Large intestine (tissue), 3 donors: ENCODE measurements at regions not wholly inside any gene's neighbourhood (a gene's known extent, or its start where the extent isn't known, plus 50 kb on each side); places are given as distances from the start of the nearest gene placed in this dataset.

Experiments used
- DNase-seq, 2 donors: peaks; one replicate each; pipeline versions ENCODE4 v3.0.0 to v3.0.0-alpha.2; 2013
- H3K27ac ChIP-seq: one replicate; pipeline ENCODE4 v1.5.1; 2013; ENCODE audit warnings: low read length
- H3K27me3 ChIP-seq: 2 replicates; pipeline ENCODE4 v1.6.1; 2013; ENCODE audit warnings: low read length; ENCODE audit not compliant: control insufficient read depth, insufficient read depth
- H3K36me3 ChIP-seq: 2 replicates; pipeline ENCODE4 v1.6.1; 2013; ENCODE audit warnings: low read length; ENCODE audit not compliant: control insufficient read depth, insufficient read depth
- H3K4me1 ChIP-seq: one replicate; pipeline ENCODE4 v1.6.1; 2013; ENCODE audit warnings: low read length; ENCODE audit not compliant: control insufficient read depth, insufficient read depth
- H3K4me3 ChIP-seq: one replicate; pipeline ENCODE4 v1.5.1; 2013; ENCODE audit warnings: low read length
- H3K9me3 ChIP-seq: one replicate; pipeline ENCODE4 v1.6.1; 2013; ENCODE audit warnings: mild to moderate bottlenecking, low read depth, low read length, moderate library complexity; ENCODE audit not compliant: control insufficient read depth
- WGBS: methylation state at CpG from one replicate; pipeline ENCODE4 v1.1.5; 2013; ENCODE audit warnings: low lambda C conversion rate; ENCODE audit not compliant: insufficient coverage; 5-methylcytosine and 5-hydroxymethylcytosine counted together

DNA sequence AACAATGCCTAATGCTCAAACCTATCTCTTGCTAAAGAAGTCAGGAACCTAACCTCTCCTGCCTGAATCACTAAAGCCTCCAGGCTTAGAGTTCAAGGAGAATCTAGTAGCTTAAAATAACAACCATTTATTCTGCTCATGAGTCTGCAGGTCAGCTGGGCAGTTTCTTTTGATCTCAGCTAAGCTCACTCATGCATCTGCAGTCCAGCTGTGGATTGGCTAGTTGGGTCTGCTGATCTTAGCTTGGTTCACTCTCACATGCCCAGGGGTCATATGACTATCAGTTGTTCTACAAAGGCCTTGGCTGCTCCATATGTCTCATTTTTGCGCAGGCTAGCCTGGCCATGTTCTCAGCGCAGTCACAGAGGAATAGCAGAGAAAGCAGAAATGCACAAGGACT is 109.2 kb upstream of the STT3B start:
- WGBS: no CpG with 5 or more reads among the region's 2 CpGs
- DNase-seq: no peak
- H3K9me3 ChIP-seq: no peaks in the 10 kb centered on the region

DNA sequence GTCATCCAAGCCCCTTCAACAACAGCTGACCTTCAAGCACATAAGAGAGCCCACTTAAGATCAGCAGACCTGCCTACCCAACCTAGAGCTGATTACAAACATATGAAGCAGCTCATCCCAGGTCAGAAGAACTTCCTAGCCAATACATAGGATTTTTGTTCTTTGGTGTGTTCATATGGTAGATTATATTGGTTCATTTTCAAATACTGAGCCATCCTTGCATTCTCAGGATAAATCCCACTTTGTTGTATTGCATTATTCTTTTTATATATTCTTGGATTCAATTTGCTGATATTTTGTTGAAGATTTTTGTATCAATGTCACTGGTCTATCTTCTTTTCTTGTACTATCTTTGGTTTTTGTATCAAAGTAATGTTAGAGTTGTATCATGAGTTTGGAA is 107.3 kb upstream of the STT3B start:
- H3K9me3 ChIP-seq: peaks cover 4% of the 10 kb centered on the region
- H3K4me3 ChIP-seq: no peak overlapping the region
- DNase-seq: no peak
- H3K27ac ChIP-seq: no peak overlapping the region
- H3K4me1 ChIP-seq: no peaks in the 10 kb centered on the region
- H3K27me3 ChIP-seq: no peaks in the 10 kb centered on the region
- no peaks in the 10 kb centered on the region for H3K36me3 ChIP-seq

More for the DNA sequence above, 109.2 kb upstream of the STT3B start:
- no peak overlapping the region for H3K27ac ChIP-seq
- no peaks in the 10 kb centered on the region for H3K27me3 ChIP-seq
- H3K4me3 ChIP-seq: no peak overlapping the region
- no peaks in the 10 kb centered on the region for H3K36me3 ChIP-seq
- H3K4me1 ChIP-seq: no peaks in the 10 kb centered on the region

DNA sequence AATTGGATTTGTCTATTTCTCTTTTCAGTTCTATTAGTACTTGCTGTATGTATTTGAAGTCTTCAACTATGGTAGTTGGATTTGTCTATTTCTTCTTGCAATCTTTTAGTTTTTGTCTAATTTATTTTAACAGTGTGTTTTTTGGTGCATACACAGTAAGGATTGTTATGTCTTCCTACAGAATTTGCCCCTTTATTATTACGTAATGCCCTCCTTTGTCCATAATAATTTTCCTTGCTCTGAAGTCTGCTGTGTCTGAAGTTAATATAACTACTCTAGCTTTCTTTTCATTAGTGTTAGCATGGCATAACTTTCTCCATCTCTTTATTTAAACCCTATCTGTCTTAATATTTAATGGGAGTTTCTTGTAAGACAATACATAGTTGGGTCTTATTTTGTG is 105.1 kb upstream of the STT3B start:
- Histone ChIP-seq H3K36me3 (no peaks in the 10 kb centered on the region), H3K4me3 (no peak overlapping the region), H3K27me3 (no peaks in the 10 kb centered on the region), H3K27ac (no peak overlapping the region), H3K4me1 (no peaks in the 10 kb centered on the region), H3K9me3 (peaks cover 4% of the 10 kb centered on the region)
- WGBS: no CpG with 5 or more reads among the region's 1 CpG
- DNase-seq: no peak

DNA sequence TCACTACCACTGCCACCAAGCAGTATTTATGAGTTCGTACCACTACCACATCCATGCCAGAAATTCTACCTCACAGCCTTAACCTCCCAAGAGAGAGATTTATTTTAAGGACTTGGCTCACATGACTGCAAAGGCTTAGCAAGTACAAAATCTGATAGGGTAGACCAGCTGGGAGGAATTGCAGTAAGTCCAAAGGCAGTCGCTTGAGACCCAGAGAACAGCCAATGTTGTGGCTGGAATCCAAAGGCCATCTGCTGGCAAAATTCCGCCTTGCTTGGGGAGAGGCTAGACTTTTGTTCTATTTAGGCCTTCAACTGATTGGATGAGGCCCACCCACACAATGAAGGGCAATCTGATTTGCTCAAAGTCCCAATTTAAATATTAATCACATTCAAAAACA is 101.4 kb upstream of the STT3B start:
- H3K27me3 ChIP-seq: no peaks in the 10 kb centered on the region
- no peak overlapping the region for H3K4me3 ChIP-seq
- WGBS: no CpG with 5 or more reads among the region's 3 CpGs
- no peak overlapping the region for H3K27ac ChIP-seq
- no peaks in the 10 kb centered on the region for H3K36me3 ChIP-seq
- DNase-seq: no peak
- H3K4me1 ChIP-seq: no peaks in the 10 kb centered on the region
- H3K9me3 ChIP-seq: peaks cover 4% of the 10 kb centered on the region

DNA sequence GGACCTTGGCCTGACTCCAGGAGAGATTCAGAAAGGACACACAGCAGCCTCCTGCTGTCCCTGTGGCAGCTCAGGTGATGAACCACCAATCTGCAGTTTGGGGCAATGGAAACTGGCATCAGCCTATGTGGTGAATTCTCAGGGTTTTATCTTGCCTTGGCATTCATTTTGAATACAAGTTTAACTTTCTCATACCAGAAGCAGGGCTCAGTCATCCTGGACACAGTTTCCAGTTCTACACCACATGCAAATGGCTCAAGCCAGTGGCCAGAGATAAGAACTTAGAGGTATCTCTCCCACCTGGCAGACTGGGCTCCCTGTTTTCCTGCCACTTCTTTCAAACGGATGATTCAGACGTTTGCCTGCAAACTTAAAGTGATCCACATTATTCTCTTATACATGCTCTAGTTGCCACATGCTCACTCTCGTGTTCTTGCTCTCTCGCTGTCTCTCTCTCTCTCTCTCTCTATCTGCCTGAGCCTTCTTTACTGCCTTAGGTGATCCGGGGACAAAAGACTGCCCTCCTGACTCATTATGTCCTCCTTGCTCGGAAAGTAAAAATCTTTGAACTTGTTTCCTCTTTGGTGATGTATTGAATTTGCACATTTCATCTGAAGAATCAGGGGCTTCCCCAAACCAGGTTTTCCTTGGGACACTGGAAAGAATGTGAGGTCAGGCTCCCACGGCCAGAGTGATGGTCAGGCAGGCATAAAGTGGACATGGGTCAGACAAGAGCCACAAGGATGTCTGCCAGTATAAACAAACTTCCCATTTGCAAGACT is 99.6 kb upstream of the STT3B start:
- H3K4me3 ChIP-seq: no peak overlapping the region

DNA sequence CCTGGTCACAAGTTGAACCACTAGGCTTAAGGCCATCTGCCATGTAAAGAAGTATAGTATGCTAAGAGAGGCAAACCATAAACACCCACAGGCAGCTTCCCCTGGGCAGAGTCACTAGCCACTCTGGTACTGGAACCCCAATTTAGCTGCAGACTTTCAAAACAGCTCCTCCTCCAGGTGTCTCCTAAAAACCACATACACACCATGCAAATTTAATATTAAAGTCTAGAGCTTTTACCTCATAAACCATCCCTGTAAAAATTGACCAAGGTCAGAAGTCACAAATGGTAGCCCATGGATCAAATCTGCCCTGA is 99.1 kb upstream of the STT3B start:
- H3K27ac ChIP-seq: no peak overlapping the region
- H3K27me3 ChIP-seq: no peaks in the 10 kb centered on the region
- DNase-seq: no peak
- no peaks in the 10 kb centered on the region for H3K4me1 ChIP-seq
- H3K4me3 ChIP-seq: no peak overlapping the region
- peaks cover 14% of the 10 kb centered on the region for H3K9me3 ChIP-seq
- H3K36me3 ChIP-seq: no peaks in the 10 kb centered on the region

More for the DNA sequence above, 99.6 kb upstream of the STT3B start:
- no peaks in the 10 kb centered on the region for H3K27me3 ChIP-seq
- no peaks in the 10 kb centered on the region for H3K4me1 ChIP-seq
- 55% methylated on average over 5 of the region's 7 CpGs for WGBS
- DNase-seq: no peak
- no peak overlapping the region for H3K27ac ChIP-seq
- no peaks in the 10 kb centered on the region for H3K36me3 ChIP-seq
- peaks cover 14% of the 10 kb centered on the region for H3K9me3 ChIP-seq

DNA sequence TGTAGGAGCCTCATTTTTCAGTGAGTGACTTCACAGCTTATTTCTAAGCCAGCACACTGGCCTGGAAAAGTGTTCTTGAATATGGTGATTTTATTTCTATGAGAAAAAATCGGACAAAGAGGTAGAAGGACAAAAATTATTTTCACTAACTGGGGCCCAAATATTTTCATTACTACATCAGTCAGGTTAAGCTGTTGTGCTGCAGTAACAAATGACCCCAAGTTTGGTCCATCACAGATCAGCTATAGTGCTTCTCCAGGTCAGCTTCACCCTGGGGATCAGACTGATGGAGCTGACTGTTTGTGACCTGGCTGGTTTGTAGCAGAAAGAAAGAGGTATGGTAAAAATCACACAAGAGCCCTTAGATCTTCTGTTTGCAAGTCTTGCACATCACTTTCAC is 97.9 kb upstream of the STT3B start:
- H3K4me3 ChIP-seq: no peak overlapping the region
- H3K36me3 ChIP-seq: no peaks in the 10 kb centered on the region
- DNase-seq: no peak
- no peaks in the 10 kb centered on the region for H3K27me3 ChIP-seq
- no peaks in the 10 kb centered on the region for H3K4me1 ChIP-seq
- H3K27ac ChIP-seq: no peak overlapping the region
- 100% methylated on average over 1 of the region's 1 CpG for WGBS
- peaks cover 11% of the 10 kb centered on the region for H3K9me3 ChIP-seq

DNA sequence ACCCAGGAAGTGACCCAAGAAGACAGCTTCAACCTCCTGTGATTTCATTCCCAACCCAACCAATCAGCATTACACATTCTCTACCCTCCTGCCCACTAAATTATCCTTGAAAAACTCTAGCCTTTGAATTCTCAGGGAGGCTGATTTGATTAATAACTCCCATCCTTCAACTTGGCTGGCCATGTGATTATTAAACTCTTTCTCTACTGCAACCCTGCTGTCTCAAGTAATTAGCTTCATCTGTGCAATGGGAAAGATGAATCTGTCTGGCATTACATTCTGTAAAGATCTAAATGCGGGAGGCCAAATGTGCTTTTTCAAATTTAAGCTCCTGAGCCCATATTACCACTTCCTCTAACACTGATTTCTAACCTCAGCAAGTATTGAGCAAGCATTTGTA is 95.9 kb upstream of the STT3B start:
- WGBS: no CpG with 5 or more reads among the region's 1 CpG
- no peaks in the 10 kb centered on the region for H3K36me3 ChIP-seq
- DNase-seq: no peak
- no peaks in the 10 kb centered on the region for H3K27me3 ChIP-seq
- H3K4me3 ChIP-seq: no peak overlapping the region
- H3K27ac ChIP-seq: no peak overlapping the region
- no peaks in the 10 kb centered on the region for H3K4me1 ChIP-seq
- peaks cover 11% of the 10 kb centered on the region for H3K9me3 ChIP-seq

DNA sequence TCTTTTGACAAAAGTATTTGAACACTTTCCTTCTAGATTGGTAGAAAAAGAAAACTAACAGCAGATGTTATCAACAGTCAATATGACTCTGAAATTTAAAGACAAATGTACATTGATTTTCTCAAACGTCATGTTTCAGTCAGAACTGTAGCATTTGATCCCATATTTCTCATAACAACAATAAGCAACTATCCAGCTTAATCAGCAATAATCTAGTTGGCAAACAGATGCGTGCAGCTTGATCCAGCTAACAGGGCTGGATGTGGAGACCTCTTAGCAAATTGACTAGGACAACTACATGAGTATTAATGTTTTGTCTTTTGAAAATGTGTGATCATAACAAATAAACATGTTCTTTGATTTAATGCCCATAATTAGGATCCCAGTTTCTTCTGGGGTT is 94.0 kb upstream of the STT3B start:
- WGBS: no CpG with 5 or more reads among the region's 2 CpGs
- no peak for DNase-seq

DNA sequence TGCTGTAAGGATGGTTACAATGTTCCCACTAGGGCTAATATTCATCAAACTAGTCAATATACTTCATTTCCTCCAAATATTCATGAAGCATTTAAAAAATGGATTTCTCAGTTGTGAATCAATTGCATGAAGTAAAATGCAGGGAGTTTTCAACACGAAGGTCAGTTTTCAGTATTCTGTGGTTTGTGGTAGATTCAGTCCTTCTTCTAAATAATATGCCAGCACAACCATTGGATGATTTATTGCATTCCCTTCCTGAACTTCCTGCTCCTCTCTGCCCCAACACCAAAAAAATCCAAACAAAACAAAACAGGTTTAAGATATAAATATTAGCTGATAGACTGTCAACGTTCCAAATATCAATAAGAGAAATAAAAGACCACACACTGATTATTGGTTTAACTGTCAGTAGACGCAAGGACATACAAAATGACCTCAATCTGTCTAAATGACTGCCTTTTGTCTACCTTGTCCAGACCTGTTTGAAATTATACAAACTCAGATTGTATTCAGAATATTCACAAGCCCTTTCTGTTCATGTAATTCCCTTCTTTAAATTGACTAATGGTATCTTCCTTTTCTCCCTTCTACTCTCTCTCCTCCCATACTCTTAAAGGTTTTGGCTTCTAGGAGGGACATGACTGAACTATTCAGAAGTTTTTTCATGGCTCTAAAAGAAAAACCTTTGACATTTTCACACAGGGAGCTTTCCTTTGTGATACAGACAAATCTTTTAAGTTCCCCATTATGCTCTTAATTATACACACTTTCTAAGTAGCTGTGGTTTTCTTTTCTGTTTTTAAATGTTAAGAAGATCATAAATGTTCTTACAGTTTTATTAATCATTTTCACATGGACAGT is 92.6 kb upstream of the STT3B start:
- no peak for DNase-seq
- H3K27ac ChIP-seq: no peak overlapping the region
- 67% methylated on average over 2 of the region's 3 CpGs for WGBS

More for the DNA sequence above, 94.0 kb upstream of the STT3B start:
- Histone ChIP-seq H3K27ac (no peak overlapping the region), H3K36me3 (no peaks in the 10 kb centered on the region), H3K4me1 (no peaks in the 10 kb centered on the region), H3K4me3 (no peak overlapping the region), H3K27me3 (no peaks in the 10 kb centered on the region), H3K9me3 (peaks cover 11% of the 10 kb centered on the region)

DNA sequence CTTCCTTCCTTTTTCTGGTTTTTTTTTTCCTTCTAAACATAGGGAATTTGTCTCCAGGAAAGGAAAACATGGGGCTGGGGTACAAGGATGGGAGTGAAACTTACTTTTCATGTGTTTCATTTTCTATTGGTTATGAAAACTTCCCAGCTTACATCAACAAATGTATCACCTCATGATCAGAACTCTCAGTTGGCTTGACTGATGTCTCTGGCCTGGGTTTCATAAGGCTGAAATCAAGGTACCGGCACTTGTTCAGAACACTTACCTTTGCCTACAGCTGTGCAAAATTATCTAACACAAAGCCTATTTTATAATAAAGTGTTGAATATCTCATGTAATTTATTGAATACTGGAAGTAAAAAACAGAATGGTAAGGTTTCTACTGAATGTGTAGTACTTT is 91.8 kb upstream of the STT3B start:
- no peaks in the 10 kb centered on the region for H3K36me3 ChIP-seq
- no peak overlapping the region for H3K27ac ChIP-seq
- H3K4me1 ChIP-seq: no peaks in the 10 kb centered on the region
- H3K4me3 ChIP-seq: no peak overlapping the region
- no peaks in the 10 kb centered on the region for H3K27me3 ChIP-seq
- H3K9me3 ChIP-seq: peaks cover 11% of the 10 kb centered on the region
- no peak for DNase-seq
- WGBS: no CpG with 5 or more reads among the region's 1 CpG

More for the DNA sequence above, 92.6 kb upstream of the STT3B start:
- H3K4me3 ChIP-seq: no peak overlapping the region
- peaks cover 11% of the 10 kb centered on the region for H3K9me3 ChIP-seq
- no peaks in the 10 kb centered on the region for H3K36me3 ChIP-seq
- no peaks in the 10 kb centered on the region for H3K4me1 ChIP-seq
- H3K27me3 ChIP-seq: no peaks in the 10 kb centered on the region
